HG02678 (cell line): ENCODE measurements at regions not wholly inside any gene's neighbourhood (a gene's known extent, or its start where the extent isn't known, plus 50 kb on each side); places are given as distances from the start of the nearest gene placed in this dataset.
"Not testable (repeated sequence)": the region's sequence is repeated elsewhere in the genome, so short reads cannot be mapped to it uniquely, and the experiment has no call there.

Source experiments
- ATAC-seq: cut with Tn5 transposase; IDR thresholded peaks from one replicate; pipeline ENCODE4 v1.9.1; 2021; ENCODE audit warnings: mild to moderate bottlenecking, moderate library complexity; ENCODE audit not compliant: unreplicated experiment

DNA sequence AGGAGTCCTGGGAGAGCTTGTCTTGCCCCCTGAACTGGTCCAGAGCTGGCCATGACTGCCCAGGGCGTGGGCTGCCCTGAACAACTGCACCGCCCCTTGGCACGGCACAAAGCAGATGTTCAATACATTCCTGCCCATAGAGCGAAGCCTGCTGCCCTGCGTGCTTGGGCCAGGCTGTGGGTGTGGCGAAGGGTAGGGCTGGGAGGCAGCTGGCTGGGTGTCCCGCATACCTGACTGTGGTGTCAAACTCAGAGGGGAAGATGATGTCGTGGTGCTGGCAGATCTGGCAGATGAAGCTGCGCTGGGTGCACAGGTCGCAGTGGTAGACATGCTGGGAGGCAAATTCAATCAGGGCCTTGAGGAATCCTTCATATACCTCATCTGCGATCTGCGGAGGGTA lies 124.2 kb upstream of the SMURF2 start:
- ATAC-seq, result no peak

GRCh38 chr17:64785011-64785421 lies 122.9 kb upstream of the SMURF2 start:
- ATAC-seq, result no peak

DNA sequence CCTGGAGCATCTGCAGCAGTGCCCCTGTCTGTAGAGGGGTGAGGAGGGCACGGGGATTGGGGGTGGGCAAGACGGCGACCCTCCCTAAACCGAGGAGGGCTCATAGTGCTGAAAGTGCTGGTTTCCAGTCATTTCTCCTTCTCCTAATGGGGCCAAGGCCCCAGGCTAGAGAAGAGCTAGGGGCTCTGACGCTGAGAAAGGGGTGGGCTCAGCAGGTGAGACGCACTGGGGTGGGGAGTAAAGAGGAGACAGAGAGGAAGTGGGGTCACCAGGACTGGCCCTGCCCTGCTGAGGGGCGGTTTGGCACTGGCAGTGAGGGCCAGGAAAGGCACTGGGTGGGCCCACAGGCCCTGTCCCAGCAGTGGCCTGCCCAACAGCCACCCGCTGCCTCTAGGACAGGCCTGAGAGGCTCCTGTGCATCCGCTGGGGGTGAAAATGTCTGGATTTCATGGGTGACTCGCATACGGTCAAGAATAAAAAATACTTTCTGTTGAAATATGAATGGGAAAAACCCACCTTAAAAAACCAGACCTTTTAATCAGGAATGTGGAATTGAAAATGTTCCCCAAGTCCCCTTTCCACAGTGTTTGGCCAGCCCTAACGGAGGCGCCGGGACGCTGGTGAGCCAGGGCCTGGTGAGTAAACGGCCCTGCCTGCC lies 122.4 kb upstream of the SMURF2 start:
- ATAC-seq, result no peak

GRCh38 chr17:64783556-64784352 lies 121.6 kb upstream of the SMURF2 start:
- no peak for ATAC-seq

- no peak for ATAC-seq
Measured at GRCh38 chr17:64783031-64783461, 120.9 kb upstream of the SMURF2 start.

DNA sequence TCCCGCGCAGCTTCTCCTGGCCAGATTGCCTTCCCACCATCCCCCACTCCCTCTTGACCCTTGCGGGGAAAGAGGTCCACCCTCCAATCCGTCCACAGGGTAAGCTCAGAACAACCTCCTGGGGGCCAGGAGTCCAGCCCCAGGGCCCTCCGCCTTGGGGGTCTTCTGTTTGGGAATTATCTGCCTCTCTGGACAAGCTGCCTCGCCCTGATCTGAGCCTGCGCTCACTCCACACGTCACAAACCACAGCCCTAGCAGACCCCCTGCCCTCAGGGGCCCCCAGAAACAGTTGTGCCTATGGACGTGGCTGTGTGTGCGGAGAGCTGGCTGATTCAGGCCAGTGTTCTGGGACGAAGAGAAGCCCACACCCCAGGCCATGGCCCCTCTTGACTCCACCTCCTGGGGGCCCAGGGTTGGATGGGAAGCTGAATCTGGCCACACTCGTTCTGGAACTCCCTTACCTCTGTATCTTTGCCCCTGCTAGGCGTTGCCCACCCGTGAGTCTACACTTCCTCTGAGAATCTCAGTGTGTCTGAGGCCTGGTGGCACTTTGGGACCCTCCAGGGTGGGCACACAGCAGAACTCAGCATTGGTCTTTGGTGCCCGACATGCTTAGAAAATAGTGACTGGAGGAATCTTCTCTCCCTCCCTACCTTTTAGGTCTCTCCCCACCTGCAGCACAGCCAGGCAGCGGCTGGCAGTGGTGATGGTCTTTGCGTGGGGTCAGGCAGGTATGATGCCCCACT lies 119.9 kb upstream of the SMURF2 start:
- no peak for ATAC-seq

DNA sequence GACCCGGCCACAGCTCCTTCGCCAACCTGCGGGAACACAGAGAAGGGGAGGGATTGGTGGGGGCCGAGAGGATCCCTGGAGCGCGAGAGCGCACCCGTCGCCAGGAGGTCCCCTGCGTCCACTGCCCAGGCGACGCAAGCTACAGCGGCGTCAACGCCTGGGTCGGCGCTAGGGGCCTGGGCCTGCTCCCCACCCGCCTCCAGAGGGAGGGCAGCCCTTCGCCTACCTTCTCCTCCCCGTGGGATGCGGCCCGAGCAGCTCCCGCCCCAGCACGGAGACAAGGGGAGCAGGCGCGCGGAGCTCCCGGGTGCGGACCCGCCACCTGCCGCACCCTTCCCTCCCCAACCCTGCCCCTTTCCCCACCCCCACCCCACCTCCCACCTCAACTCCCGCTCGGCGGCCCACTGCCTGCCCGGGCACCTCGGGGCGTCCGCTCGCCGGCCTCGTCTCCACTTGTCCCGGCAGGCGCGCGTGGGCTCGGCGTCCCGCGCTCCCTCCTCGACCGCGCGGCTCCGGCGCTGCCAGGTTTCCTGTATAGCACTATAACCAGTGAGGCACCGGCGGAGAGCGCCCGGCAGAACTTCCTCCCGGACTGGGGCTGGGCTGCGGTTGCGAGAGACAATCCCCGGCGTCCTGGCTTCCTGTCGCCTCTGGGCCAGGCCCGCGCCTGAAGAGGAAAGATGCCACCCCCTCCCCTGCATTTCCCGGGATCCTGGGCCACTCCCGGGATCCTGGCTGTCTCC lies 119.1 kb upstream of the SMURF2 start:
- no peak for ATAC-seq

DNA sequence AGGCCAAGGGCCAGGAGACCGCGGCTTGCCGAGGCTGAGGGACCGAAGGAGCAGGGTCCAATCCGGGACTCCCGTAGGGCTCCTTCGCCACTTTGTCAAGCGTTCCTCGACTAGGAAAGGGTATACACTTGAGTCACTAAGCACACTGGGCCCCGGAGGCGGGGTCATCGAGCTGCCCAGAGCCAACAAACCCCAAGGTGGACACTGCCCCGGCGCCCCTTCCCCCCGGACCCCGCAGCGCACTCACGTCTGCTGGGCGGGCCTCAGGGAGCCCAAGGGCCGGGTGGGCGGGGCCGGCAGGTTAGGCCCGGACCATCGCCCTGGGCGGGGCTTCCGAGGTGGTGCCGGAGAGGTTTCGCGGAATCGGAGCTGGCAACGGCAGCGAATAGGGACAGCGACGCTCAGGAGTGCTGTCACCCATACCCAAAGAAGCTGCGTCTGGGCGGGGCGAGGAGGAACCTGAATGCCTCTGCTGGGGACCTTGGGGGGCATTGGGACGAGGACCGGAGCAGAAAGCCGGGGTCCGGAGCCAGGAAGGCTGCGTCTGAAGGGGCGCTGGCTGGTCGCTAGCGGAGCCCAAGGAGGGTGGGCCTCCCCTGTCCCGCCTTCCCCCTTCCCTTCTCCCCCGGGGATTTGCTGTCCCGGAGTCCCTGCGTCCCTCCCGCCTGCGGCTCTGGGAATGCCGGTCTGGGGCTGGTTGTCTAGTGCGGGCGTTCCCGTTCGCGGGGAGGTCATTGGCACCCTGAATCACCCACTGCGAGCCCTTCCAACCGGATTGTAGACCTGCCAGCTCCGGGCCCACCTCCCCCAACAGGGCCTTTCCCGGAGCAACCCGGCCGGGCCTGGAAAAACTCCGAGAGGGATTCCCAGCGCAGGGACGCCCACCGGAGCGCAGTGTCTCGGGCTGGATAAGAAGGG lies 118.2 kb upstream of the SMURF2 start:
- ATAC-seq, result no peak

DNA sequence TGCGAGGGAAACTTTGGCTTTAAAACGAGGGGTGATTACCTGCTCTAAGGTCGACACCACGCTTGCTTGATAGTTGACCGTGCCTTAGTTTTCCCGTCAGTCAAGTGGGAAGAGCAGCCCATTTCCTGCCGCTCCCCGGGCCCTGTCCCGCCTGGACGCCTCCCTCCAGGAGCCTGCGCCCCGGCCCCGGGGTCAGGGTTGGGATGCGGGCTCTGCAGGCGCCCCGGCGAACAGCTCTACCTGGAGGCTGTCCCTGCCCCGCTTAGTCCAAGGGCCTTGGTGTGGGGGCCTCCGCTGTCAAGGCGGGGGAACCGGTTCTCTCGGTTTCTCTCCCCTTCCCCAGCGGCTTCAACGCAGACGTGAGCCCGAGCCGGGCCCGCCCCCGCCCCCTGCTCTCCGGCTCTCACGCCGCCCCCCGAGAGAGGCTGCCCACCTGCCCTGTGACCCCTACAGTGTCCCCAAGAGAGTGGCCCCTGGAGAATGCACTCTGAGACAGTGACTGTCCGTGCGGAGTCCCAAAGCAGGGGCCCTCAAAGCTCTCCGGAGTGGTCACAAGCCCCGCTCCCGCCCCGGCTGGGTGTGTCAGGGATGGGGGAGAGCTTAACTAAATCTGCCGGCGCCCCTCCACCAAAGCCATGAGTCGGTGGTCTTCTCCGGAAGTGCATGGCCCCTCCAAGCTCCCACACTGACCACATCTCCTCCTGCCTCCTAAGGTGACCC lies 117.4 kb upstream of the SMURF2 start:
- no peak for ATAC-seq

DNA sequence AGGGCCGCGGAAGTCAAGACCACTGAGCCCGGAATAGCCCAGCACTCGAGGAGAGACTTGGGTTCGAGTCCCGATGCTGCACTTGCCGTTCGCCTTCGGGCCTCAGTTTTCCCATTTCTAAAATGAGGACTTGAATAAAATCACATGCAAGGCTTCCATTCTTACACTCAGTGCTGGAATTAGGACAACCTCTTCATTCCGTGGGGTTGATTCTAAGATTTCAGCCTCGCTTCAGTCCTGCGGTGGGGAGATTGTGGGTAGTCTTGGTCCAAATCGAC lies 116.9 kb upstream of the SMURF2 start:
- not testable (repeated sequence) for ATAC-seq

- no peak for ATAC-seq
Measured at GRCh38 chr17:64778240-64779097, 116.4 kb upstream of the SMURF2 start.

DNA sequence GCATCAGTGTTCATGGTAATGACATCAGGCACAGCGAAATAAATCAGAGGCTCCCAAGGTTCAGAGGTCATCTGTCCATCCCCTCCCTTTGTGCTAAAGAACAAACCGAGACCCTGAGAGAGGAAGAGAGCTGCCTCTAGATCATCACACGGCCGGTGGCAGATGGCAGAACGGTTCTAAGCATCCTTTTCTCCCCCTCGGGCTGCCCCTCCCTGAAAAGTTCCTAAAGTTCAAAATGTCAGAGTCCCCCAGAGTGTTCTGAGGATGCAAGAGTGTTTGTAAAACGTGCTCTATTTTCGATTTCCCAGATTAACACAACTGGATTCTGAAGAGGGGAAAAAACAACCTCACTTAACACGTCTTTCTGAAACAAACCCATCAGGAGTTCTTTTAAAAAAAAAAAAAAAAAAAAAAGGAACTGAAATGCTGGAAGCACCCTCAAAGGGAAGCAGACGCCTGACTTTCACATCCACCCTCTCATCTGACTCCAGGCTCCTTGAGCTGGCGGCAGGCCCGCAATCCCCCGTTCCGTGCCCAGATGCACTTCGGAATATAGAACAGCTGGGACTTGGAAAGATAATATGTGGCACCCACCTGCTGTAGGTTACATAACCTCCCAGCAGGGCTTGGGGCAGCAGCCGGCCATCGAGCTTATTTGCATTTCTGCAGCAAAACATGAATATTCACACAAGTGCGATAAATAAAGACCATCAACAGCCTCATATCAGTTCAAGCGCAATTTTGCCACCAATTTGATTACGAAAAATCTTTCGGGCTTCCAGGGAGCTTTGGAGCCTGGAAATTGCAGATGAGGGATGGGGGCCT lies 115.5 kb upstream of the SMURF2 start:
- no peak for ATAC-seq

DNA sequence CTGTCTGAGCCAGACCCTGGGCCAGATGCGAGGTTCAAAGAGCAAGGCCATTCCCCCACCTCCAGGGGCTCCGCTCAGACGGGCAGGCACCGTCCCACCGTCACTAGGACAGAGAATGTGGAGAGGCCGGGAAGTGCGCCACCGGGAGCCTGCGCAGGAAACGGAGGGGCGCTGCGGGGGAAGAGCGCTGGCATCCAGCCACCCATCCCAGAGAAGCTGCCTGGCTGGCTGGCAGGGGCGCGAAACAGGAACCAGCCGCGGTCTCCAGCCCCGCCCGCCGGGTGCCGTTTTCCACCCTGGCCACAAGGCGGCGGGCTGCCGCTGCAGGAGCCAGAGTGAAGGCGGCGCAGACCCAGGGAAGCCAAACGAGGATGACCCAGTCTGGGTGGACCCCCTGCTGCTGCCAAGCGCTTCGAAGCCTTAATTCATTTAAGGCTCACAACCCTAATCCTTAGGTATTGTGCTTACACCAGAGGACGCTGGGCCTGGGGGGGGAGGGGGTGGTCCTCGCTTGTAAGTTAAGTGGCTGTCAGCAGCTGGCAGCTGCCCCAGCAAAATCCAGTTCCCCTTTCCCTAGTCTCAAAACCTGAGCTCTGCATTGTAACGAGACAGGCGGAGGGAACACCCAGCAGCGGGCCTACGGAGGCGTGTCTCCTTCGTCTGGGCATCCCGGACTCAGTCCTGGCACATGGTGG lies 114.8 kb upstream of the SMURF2 start:
- ATAC-seq, result peak; percentile 62

DNA sequence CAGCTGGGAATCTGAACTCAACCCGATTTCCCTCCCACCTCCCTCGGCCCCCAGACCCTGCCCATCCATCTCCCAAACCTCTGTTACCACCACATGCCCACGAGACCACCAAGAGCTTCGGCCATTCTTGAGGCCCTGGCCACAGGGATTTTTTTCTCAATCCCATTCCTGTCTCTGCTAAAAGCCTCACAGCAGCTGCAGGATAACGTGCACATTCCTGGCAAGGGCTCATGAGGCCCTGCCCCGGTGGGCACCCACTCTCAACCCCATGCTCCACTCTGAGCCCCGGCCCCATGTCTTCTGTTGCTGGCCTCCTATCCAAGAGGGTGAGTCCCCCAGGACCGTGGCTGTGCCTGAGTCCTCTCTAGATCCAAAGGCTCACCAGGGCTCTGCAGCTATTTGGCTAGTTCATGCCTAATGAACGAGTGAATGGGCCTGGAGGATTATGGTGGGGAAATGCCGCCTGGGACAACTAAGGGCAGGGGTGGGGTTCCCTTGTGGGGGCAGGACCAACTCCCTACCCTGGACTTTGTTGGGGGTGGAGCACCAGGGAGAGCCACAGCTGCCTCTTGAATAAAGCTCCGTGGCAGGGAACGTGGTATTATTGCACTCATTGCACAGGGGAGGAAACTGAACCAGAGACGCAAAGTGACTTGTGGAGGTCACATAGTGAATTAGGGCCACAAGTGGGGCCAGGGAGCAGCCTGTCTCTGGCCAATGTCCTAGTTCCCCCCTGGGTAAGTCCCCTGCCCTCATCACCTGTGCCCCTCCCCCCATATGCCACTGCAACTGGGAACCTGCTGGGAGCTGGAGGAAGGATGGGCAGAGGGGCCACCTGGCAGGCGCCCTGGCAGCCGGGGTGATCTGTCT lies 113.8 kb upstream of the SMURF2 start:
- no peak for ATAC-seq

GRCh38 chr17:64774888-64775540 lies 112.9 kb upstream of the SMURF2 start:
- no peak for ATAC-seq
